IMR-90 (cell line): ENCODE measurements at regions not wholly inside any gene's neighbourhood (a gene's known extent, or its start where the extent isn't known, plus 50 kb on each side); places are given as distances from the start of the nearest gene placed in this dataset.

Source experiments
- CHD1 ChIP-seq: IDR thresholded peaks from 2 replicates; pipeline ENCODE4 v1.6.1; 2012; ENCODE audit warnings: low read depth, low read length, improper control_type of control experiment
- CTCF ChIP-seq: conservative IDR thresholded peaks from 2 replicates; pipeline ENCODE4 v1.5.1; 2012; ENCODE audit warnings: mild to moderate bottlenecking, low read depth, low read length, improper control_type of control experiment
- FOS ChIP-seq: fragments of 150-350 bp; IDR thresholded peaks from 2 replicates; pipeline ENCODE4 v1.6.1; 2016; ENCODE audit warnings: low read depth, low read length
- POLR2A ChIP-seq: IDR thresholded peaks from 2 replicates; pipeline ENCODE4 v1.6.1; 2012; ENCODE audit warnings: mild to moderate bottlenecking, low read depth, low read length
- RAD21 ChIP-seq: IDR thresholded peaks from 2 replicates; pipeline ENCODE4 v1.6.1; 2012; ENCODE audit warnings: low read length, improper control_type of control experiment
- SMC3 ChIP-seq: fragments of 150-350 bp; IDR thresholded peaks from 2 replicates; pipeline ENCODE4 v1.6.1; 2016; ENCODE audit warnings: low read depth, mild to moderate bottlenecking, antibody characterized with exemption, low read length, moderate library complexity

GRCh38 chr7:25494896-25495295 is 266.6 kb upstream of the NPVF start:
- TF ChIP-seq CTCF (no peak), FOS (no peak), RAD21 (no peak), SMC3 (no peak), POLR2A (no peak), CHD1 (no peak)
